Effector memory CD4-positive, alpha-beta T cell (primary cell): ENCODE measurements at regions not wholly inside any gene's neighbourhood (a gene's known extent, or its start where the extent isn't known, plus 50 kb on each side); places are given as distances from the start of the nearest gene placed in this dataset.
"Not testable (repeated sequence)": the region's sequence is repeated elsewhere in the genome, so short reads cannot be mapped to it uniquely, and the experiment has no call there.

Experiments used
- DNase-seq, 3 donors: peaks; one replicate each; pipeline ENCODE4 v3.0.0-alpha.2; 2020
- H3K27ac ChIP-seq: 2 replicates; pipeline ENCODE4 v1.7.0; 2013; ENCODE audit warnings: mild to moderate bottlenecking, low read length, moderate library complexity; ENCODE audit not compliant: insufficient read depth, poor library complexity, severe bottlenecking
- H3K27me3 ChIP-seq: replicated peaks from 2 replicates; pipeline ENCODE4 v1.7.0; 2013; ENCODE audit warnings: mild to moderate bottlenecking, low read length; ENCODE audit not compliant: insufficient read depth, control insufficient read depth, poor library complexity, severe bottlenecking
- H3K36me3 ChIP-seq: 2 replicates; pipeline ENCODE4 v1.7.0; 2013; ENCODE audit warnings: mild to moderate bottlenecking, low read length, moderate library complexity; ENCODE audit not compliant: control insufficient read depth, insufficient read depth
- H3K4me1 ChIP-seq: 2 replicates; pipeline ENCODE4 v1.7.0; 2013; ENCODE audit warnings: low read length, mild to moderate bottlenecking; ENCODE audit not compliant: control insufficient read depth, insufficient read depth, poor library complexity, severe bottlenecking
- H3K4me3 ChIP-seq: 2 replicates; pipeline ENCODE4 v1.7.0; 2013; ENCODE audit warnings: low read length, low read depth, mild to moderate bottlenecking; ENCODE audit not compliant: insufficient read depth, poor library complexity, severe bottlenecking
- H3K9me3 ChIP-seq: 2 replicates; pipeline ENCODE4 v1.7.0; 2013; ENCODE audit warnings: mild to moderate bottlenecking, low read length, moderate library complexity; ENCODE audit not compliant: control insufficient read depth

GRCh38 chr2:111667001-111667400, 217.0 kb downstream of the ANAPC1 start:
- no peaks in the 10 kb centered on the region for H3K36me3 ChIP-seq
- no peaks in the 10 kb centered on the region for H3K27me3 ChIP-seq
- no peak overlapping the region for H3K27ac ChIP-seq
- no peak for DNase-seq
- H3K4me1 ChIP-seq: no peaks in the 10 kb centered on the region
- no peaks in the 10 kb centered on the region for H3K9me3 ChIP-seq
- no peak overlapping the region for H3K4me3 ChIP-seq

GRCh38 chr2:111667542-111668273, 216.3 kb downstream of the ANAPC1 start:
- H3K27me3 ChIP-seq: no peaks in the 10 kb centered on the region
- no peak overlapping the region for H3K4me3 ChIP-seq
- no peaks in the 10 kb centered on the region for H3K36me3 ChIP-seq
- H3K4me1 ChIP-seq: no peaks in the 10 kb centered on the region
- DNase-seq: no peak
- no peak overlapping the region for H3K27ac ChIP-seq
- no peaks in the 10 kb centered on the region for H3K9me3 ChIP-seq

- no peaks in the 10 kb centered on the region for H3K27me3 ChIP-seq
- H3K27ac ChIP-seq: no peak overlapping the region
- H3K4me3 ChIP-seq: no peak overlapping the region
- H3K36me3 ChIP-seq: no peaks in the 10 kb centered on the region
- H3K9me3 ChIP-seq: no peaks in the 10 kb centered on the region
- DNase-seq: no peak
- H3K4me1 ChIP-seq: no peaks in the 10 kb centered on the region
Measured at GRCh38 chr2:111668274-111668616, 215.7 kb downstream of the ANAPC1 start.

GRCh38 chr2:111668741-111669140, 215.3 kb downstream of the ANAPC1 start:
- no peak overlapping the region for H3K27ac ChIP-seq
- no peaks in the 10 kb centered on the region for H3K36me3 ChIP-seq
- H3K4me1 ChIP-seq: no peaks in the 10 kb centered on the region
- no peak overlapping the region for H3K4me3 ChIP-seq
- no peaks in the 10 kb centered on the region for H3K27me3 ChIP-seq
- no peak for DNase-seq
- no peaks in the 10 kb centered on the region for H3K9me3 ChIP-seq

GRCh38 chr2:111669928-111670695, 213.9 kb downstream of the ANAPC1 start:
- no peaks in the 10 kb centered on the region for H3K4me1 ChIP-seq
- no peak overlapping the region for H3K4me3 ChIP-seq
- H3K27ac ChIP-seq: no peak overlapping the region
- H3K9me3 ChIP-seq: no peaks in the 10 kb centered on the region
- DNase-seq: no peak
- no peaks in the 10 kb centered on the region for H3K27me3 ChIP-seq
- H3K36me3 ChIP-seq: no peaks in the 10 kb centered on the region

GRCh38 chr2:111670776-111671175, 213.2 kb downstream of the ANAPC1 start:
- Histone ChIP-seq H3K4me3 (no peak overlapping the region), H3K36me3 (no peaks in the 10 kb centered on the region), H3K9me3 (no peaks in the 10 kb centered on the region), H3K27me3 (no peaks in the 10 kb centered on the region), H3K4me1 (no peaks in the 10 kb centered on the region), H3K27ac (no peak overlapping the region)
- no peak for DNase-seq

- H3K27me3 ChIP-seq: no peaks in the 10 kb centered on the region
- H3K4me1 ChIP-seq: no peaks in the 10 kb centered on the region
- no peaks in the 10 kb centered on the region for H3K36me3 ChIP-seq
- H3K4me3 ChIP-seq: no peak overlapping the region
- no peak overlapping the region for H3K27ac ChIP-seq
- no peak for DNase-seq
- no peaks in the 10 kb centered on the region for H3K9me3 ChIP-seq
Measured at GRCh38 chr2:111671426-111672150, 212.4 kb downstream of the ANAPC1 start.

- H3K36me3 ChIP-seq, H3K27ac ChIP-seq, DNase-seq, H3K9me3 ChIP-seq, H3K4me1 ChIP-seq, H3K27me3 ChIP-seq, H3K4me3 ChIP-seq: not testable (repeated sequence)
Measured at GRCh38 chr2:111672641-111673040, 211.4 kb downstream of the ANAPC1 start.

GRCh38 chr2:111673526-111673925, 210.5 kb downstream of the ANAPC1 start:
- H3K4me1 ChIP-seq: no peaks in the 10 kb centered on the region
- H3K9me3 ChIP-seq: no peaks in the 10 kb centered on the region
- no peak overlapping the region for H3K4me3 ChIP-seq
- no peak for DNase-seq
- H3K27ac ChIP-seq: no peak overlapping the region
- H3K27me3 ChIP-seq: no peaks in the 10 kb centered on the region
- H3K36me3 ChIP-seq: no peaks in the 10 kb centered on the region
